ENCODE measurements at regions not wholly inside any gene's neighbourhood (a gene's known extent, or its start where the extent isn't known, plus 50 kb on each side); places are given as distances from the start of the nearest gene placed in this dataset.
A peak's percentile ranks its signal among the peaks of the same experiment; 100 is the strongest.
"Not testable (repeated sequence)": the region's sequence is repeated elsewhere in the genome, so short reads cannot be mapped to it uniquely, and the experiment has no call there.

DNA sequence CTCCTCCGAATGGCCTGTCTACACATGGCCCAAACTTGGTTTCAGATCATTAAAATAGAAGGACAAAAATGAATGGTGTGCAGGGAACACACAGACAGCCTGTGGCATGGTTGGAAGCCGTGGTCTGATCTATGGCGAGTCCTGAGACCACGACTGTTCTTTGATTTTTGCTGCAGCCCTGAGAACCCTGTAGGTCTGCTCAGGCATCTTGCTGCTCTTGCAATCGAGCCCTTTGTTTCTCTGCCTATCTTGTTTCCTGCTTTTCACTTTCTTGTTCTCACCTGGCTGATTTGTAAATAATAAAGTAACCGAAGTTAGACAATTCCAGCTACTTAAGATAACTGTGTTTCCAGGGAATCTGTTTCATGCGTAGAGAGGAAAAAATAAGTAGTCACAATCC, 54.1 kb upstream of the NBPF9 start:
- not testable (repeated sequence) for DNase-seq

GRCh38 chr1:149158308-149158707, 55.0 kb upstream of the NBPF9 start:
- not testable (repeated sequence) for DNase-seq

GRCh38 chr1:149163063-149163444, 59.7 kb upstream of the NBPF9 start:
- DNase-seq, result not testable (repeated sequence)

- DNase-seq, result not testable (repeated sequence)
Observed at GRCh38 chr1:149174765-149175164, 71.4 kb upstream of the NBPF9 start.

DNA sequence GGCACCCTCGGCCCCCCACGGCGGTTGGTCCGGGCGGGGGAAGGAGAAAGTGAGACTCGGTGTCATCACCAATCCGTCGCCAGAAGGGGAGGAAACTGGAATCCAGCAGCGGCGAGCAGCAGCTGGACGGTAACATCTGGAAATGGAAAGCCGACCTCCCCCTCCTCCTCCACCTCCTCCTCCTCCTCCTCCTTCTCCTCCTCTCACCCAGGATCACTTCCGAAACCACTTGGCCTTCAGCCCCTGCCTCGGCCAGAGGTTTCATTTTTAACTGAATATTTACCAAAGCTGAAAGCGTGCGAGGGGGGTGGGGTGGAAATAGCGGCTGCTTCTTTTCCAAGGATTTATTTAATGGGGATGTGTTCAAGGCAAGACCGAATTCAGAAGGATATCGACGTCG, 72.5 kb upstream of the NBPF9 start:
- not testable (repeated sequence) for DNase-seq

DNA sequence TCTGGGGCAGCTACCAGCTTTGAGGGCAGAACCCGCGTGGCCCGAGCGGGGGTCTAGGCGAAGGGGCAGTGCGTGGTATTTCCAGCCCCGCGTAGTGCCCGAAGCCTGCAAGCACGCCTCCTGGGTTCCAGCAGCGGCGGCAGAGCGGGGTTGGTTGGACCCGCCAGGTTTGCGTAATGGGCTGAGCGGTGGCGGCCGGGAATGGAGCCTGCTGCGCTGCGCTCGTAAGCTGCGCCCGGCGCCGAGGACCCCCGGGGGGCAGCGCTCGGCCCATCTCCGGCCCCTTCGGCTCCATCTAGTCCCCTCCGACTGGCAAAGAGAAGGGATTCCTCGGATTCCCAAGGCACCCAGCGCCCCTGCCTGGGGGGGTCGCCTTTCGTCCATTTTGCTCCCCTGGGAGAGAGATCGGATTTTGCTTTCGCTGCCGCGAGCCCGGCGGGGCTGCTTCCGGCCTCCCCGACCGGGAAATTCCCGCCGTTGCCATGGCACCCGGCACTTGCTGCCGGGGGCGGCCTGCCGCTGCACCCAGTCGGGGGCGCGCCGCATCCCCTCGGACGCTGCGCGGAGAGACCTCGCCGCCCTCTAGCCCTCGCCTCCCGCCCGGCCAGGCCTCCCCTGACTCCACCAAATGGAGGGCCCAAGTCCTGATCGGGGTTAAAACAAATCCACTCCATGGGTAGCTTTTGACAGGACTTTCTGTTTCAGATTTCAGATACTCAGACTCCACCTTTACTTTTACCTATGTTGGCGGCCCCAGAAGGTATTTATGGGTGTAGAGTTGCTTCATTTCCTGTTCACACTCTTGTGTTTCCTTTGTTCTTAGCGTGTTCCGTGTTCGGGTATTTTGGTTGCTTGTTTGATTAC, 73.3 kb upstream of the NBPF9 start:
- peak; percentile 44 to 48 for DNase-seq

DNA sequence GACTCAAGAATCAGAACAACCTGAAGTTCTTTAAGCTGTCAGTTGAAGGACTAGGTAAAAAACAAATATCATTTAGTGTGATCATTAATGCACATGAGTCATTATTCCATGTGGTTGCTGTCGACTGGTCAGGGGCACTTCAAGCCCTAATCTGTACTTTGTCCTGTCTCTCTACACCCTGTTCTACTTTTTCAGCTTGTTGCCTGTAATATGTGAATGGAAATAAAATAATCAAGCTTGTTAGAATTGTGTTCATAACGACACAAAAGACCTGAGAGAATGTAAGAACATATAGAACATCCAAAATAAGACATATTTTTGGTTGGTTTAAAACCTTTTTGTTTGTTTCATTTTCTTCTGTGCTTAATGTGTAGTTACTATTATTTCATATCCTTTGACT, 87.4 kb upstream of the NBPF9 start:
- DNase-seq, result not testable (repeated sequence)

DNA sequence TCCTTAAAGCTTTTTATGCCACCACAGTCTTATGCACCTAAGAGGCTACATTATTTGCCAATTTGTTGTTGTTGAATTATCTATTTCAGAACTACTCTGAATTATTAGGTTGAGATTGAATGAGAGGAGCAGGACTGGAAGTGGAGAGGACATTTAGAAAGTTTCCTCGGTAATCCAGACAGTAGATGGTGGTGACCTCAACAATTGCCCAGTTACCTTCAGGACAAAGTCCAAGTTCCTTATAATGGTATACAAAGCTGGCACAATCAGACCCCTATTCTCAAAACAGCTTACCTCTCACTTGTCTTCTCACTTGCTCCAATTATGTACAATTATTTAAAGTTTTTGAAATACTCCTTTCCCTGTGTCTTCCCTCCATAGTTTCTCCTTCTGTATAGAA, 93.3 kb upstream of the NBPF9 start:
- DNase-seq, result not testable (repeated sequence)

GRCh38 chr1:149200567-149200966, 97.2 kb upstream of the NBPF9 start:
- not testable (repeated sequence) for DNase-seq

GRCh38 chr1:149202283-149202682, 98.9 kb upstream of the NBPF9 start:
- not testable (repeated sequence) for DNase-seq

- not testable (repeated sequence) for DNase-seq
Observed at GRCh38 chr1:149204396-149204795, 101.0 kb upstream of the NBPF9 start.

GRCh38 chr1:149208836-149209235, 105.5 kb upstream of the NBPF9 start:
- DNase-seq, result not testable (repeated sequence)

DNA sequence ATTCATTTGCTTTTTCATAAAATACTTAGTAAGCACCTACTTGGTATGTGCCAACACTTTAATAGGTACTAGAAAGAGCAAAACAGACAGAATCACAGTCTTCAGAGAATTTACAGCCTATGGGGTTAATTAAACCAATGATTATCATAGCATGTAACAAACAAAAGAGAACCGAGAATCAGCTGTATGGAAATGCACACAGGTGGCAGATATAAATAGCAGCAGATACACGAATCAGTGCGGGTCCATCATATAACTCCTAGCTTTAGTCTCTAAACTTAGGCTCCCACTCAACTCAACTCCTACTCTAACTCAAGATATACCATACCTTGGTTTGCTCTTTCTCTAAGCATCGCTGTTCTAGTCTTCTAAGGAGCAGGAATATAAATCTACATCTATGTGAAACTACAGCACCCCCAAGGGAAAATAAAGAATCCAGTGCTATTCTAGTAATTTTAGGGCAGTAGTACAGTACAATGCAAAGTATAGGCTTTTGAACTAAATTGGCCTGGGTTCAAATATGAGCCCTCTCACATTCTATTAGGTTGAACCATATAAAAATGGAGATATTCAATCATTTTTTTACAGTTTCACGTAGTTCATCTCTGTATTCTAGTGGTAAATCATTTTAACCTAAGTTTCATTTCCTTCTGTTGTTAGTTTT, 108.5 kb upstream of the NBPF9 start:
- DNase-seq, result not testable (repeated sequence)

DNA sequence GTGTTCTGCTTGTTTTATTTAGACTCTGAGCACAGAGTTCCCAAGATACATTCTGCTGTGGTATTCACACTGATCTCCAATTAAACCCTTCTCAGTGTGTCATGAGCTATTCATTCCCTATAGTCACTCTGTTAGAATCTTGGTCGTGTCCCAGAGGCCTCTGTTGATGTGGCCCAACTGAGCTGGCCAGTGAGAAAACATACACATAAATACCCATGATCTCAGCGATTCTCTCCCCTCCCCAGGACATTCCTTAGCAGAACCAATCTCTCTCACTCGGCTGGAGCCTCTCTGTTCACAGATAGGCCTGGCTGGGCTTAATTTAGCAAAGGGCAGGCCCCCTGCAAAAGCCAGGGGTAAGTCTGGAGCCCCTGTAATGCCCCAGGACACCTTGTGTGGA, 109.6 kb upstream of the NBPF9 start:
- not testable (repeated sequence) for DNase-seq

- not testable (repeated sequence) for DNase-seq
Observed at GRCh38 chr1:149213673-149214072, 110.3 kb upstream of the NBPF9 start.

GRCh38 chr1:149218080-149218988, 115.0 kb upstream of the NBPF9 start:
- DNase-seq, result not testable (repeated sequence)

GRCh38 chr1:149219539-149219938, 116.2 kb upstream of the NBPF9 start:
- not testable (repeated sequence) for DNase-seq

DNA sequence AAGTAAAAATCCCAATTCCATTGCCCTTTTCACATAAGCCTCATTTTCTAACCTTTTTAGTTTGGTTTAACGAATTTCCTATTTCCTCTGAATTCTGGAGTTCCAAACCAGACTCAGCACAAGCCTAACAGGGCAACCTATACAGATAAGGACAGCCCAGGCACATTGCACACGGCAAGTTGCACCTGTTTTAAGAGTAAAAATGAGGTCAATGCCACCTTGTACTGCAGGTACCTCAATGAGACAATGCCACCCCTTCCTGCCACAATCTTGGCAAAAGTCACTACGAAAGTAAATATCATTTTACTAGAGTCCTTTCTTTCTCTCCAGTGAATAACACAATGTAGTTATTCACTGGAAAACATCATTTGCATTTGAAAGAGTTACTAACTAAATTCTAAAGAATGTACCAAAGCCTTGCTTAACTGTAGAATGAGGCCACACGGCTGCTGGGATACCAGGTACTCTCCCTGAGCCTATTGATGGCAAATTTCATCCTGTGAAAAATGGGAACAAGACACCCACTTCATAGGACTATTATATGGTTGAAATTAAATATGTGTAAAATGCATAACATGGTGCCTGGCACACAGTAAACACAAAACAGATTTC, 117.2 kb upstream of the NBPF9 start:
- DNase-seq, result not testable (repeated sequence)

DNA sequence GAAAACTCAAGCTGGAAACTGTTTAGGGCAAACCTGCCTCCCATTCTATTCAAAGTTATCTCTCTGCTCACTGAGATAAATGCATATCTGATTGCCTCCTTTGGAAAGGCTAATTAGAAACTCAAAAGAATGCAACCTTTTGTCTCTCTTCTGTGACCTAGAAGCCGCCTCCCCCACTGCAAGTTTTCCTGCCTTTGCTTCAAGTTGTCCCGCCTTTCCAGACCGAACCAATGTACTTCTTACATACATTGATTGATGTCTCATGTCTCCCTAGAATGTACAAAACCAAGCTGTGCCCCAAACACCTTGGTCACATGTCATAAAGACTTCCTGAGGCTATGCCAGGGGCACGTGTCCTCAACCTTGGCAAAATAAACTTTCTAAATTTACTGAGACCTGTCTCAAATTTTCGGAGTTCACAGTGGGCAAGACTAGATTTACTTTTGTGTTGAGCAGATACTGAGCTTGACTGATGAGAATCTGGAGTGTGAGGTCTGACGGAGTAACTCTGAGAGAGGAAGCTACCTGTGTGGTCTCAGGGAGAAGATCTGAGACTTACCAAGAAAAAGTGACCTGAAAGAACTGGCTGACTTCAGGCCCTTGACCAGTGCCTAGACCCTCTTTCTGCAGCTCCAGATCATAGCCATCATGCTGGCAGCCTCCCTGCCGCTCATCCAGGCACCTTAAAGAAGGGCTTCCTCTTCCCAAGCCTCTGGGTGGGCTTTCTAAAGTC, 124.7 kb upstream of the NBPF9 start:
- not testable (repeated sequence) for DNase-seq

DNA sequence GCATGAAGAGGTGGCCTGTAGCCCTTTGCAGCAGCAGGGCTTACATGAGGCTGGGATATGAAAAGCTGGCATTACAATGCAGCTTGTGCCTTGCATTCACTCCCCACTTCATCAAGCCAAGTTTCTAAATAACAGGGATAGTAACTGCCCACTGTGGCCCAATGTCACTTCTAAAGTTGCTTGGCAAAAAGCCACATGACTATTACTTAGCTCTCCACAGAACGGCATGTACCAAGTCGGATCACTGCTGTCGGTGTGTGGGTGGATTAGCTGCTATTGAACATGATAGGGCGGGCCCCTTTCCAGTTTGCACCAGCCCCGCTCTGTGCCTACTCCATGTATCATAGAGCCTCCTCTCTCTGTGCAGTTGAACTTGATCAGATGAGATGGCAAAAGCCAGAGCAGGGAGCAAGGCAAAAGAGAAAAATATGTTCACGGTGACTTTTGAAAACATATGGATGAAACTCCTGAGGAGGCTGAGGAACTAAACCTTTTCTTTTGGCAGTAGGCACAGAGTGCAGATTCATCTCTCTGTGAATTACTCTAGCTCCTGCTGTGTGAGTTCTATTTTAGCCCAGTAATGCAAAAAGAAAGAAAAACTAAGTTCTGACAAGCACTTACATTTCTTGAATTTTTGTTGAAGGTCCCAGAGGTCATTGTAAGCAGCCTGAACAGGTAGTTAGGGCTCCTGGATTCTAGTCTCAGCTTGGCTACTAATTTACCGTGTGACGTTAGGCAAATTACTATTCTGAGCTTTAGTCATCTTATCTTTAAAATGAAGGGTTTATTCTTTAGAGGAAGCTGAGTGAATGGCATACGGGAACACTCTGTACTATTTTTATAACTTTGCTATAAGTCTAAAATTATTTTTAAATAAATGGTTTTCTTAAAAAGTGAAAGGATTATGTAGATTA, 125.6 kb upstream of the NBPF9 start:
- not testable (repeated sequence) for DNase-seq

GRCh38 chr1:149229813-149230212, 126.5 kb upstream of the NBPF9 start:
- DNase-seq, result not testable (repeated sequence)
